Gastroesophageal sphincter (tissue), 3 donors: ENCODE measurements at regions not wholly inside any gene's neighbourhood (a gene's known extent, or its start where the extent isn't known, plus 50 kb on each side); places are given as distances from the start of the nearest gene placed in this dataset.

Experiments
- POLR2A ChIP-seq, 2 donors: fragments of 450-650 bp; IDR thresholded peaks; one replicate each; pipeline ENCODE4 v1.6.1; 2017; ENCODE audit warnings: antibody characterized with exemption in 2 of 2, mild to moderate bottlenecking in 2 of 2, moderate library complexity in 1 of 2
- POLR2AphosphoS5 ChIP-seq: sonication (generic); formaldehyde crosslinking; IDR thresholded peaks from one replicate; pipeline ENCODE4 v1.6.1; 2017; ENCODE audit warnings: antibody characterized with exemption
- TF ChIP-seq, protein P1 (sequence below), 4 experiments: fragments of 200-600 bp in 2 of 4; fragments of 450-650 bp in 2 of 4; sonication (generic) in 1 of 4; IDR thresholded peaks; one replicate each; pipeline ENCODE4 v1.5.1; 2017 to 2019; ENCODE audit warnings: antibody characterized with exemption in 4 of 4, mild to moderate bottlenecking in 2 of 4, moderate library complexity in 2 of 4

DNA sequence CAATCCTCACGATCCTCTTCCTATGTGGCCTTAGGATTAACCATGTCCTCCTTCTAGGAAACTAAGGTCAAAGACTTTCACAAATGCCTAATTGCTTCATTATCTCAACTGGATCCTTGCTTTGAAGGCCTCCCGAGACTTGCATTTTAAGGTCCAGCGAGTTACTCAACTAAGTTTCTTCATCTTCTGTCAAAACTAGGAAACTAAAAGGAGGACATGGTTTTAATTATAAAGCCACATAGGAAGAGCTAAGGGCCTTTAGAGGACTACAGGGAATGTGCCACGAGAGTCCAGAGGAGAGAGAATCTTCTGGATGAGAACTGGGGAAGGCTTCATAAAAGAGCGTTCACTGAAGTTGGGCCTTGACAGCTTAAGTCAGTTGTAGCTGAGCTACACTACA, 87.8 kb upstream of the LPP start:
- TF ChIP-seq, protein P1, sequence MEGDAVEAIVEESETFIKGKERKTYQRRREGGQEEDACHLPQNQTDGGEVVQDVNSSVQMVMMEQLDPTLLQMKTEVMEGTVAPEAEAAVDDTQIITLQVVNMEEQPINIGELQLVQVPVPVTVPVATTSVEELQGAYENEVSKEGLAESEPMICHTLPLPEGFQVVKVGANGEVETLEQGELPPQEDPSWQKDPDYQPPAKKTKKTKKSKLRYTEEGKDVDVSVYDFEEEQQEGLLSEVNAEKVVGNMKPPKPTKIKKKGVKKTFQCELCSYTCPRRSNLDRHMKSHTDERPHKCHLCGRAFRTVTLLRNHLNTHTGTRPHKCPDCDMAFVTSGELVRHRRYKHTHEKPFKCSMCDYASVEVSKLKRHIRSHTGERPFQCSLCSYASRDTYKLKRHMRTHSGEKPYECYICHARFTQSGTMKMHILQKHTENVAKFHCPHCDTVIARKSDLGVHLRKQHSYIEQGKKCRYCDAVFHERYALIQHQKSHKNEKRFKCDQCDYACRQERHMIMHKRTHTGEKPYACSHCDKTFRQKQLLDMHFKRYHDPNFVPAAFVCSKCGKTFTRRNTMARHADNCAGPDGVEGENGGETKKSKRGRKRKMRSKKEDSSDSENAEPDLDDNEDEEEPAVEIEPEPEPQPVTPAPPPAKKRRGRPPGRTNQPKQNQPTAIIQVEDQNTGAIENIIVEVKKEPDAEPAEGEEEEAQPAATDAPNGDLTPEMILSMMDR (IDR thresholded peaks at IDR 0.05): no peak
- TF ChIP-seq POLR2A (IDR thresholded peaks at IDR 0.05) (no peak), POLR2AphosphoS5 (no peak)
